Lower leg skin (tissue), 4 donors: ENCODE measurements at regions not wholly inside any gene's neighbourhood (a gene's known extent, or its start where the extent isn't known, plus 50 kb on each side); places are given as distances from the start of the nearest gene placed in this dataset.

Experiments used
- DNase-seq, 2 donors: peaks; one replicate each; pipeline ENCODE4 v3.0.0-alpha.2; 2019; ENCODE audit warnings: low spot score in 2 of 2
- H3K4me3 ChIP-seq: fragments of 200-600 bp; sonication (generic); 2 replicates; pipeline ENCODE4 v1.5.1; 2017; ENCODE audit warnings: mild to moderate bottlenecking, low read depth; ENCODE audit not compliant: poor library complexity, severe bottlenecking
- POLR2A ChIP-seq, 2 donors: fragments of 450-650 bp; IDR thresholded peaks; one replicate each; pipeline ENCODE4 v1.6.1; 2016 to 2017; ENCODE audit warnings: antibody characterized with exemption in 2 of 2, mild to moderate bottlenecking in 1 of 2, moderate library complexity in 1 of 2
- WGBS, 2 donors: methylation state at CpG; one replicate each; pipeline ENCODE4 v1.1.5; 2018; 5-methylcytosine and 5-hydroxymethylcytosine counted together
- intact Hi-C: fragments of 100-400 bp; cut with DNase I; formaldehyde crosslinking; loops from one replicate; pipeline ENCODE4 v1.15.0; 2023; ENCODE audit warnings: low total_unique reads
- TF ChIP-seq, protein P1 (sequence below), 3 donors: fragments of 450-650 bp; IDR thresholded peaks; one replicate each; pipeline ENCODE4 v1.5.1; 2016; ENCODE audit warnings: antibody characterized with exemption in 3 of 3, mild to moderate bottlenecking in 3 of 3, moderate library complexity in 2 of 3

GRCh38 chr4:14383652-14384051 lies 618.6 kb upstream of the CPEB2 start:
- intact Hi-C loops: no loop called here
- no peak overlapping the region for H3K4me3 ChIP-seq
- TF ChIP-seq POLR2A (IDR thresholded peaks at IDR 0.05): no peak
- TF ChIP-seq, protein P1, sequence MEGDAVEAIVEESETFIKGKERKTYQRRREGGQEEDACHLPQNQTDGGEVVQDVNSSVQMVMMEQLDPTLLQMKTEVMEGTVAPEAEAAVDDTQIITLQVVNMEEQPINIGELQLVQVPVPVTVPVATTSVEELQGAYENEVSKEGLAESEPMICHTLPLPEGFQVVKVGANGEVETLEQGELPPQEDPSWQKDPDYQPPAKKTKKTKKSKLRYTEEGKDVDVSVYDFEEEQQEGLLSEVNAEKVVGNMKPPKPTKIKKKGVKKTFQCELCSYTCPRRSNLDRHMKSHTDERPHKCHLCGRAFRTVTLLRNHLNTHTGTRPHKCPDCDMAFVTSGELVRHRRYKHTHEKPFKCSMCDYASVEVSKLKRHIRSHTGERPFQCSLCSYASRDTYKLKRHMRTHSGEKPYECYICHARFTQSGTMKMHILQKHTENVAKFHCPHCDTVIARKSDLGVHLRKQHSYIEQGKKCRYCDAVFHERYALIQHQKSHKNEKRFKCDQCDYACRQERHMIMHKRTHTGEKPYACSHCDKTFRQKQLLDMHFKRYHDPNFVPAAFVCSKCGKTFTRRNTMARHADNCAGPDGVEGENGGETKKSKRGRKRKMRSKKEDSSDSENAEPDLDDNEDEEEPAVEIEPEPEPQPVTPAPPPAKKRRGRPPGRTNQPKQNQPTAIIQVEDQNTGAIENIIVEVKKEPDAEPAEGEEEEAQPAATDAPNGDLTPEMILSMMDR (IDR thresholded peaks at IDR 0.05): no peak
- WGBS, 2 donors: 69 to 76% methylated on average over 3 of the region's 3 CpGs
- DNase-seq: no peak

GRCh38 chr4:14384824-14385223 lies 617.5 kb upstream of the CPEB2 start:
- TF ChIP-seq, protein P1 (IDR thresholded peaks at IDR 0.05): no peak
- no peak for TF ChIP-seq POLR2A (IDR thresholded peaks at IDR 0.05)
- intact Hi-C loops: no loop called here

GRCh38 chr4:14386196-14386595 lies 616.1 kb upstream of the CPEB2 start:
- TF ChIP-seq POLR2A (IDR thresholded peaks at IDR 0.05): no peak
- TF ChIP-seq, protein P1 (IDR thresholded peaks at IDR 0.05): no peak
- intact Hi-C loops: no loop called here
- no peak overlapping the region for H3K4me3 ChIP-seq
- WGBS, 2 donors: 80 to 84% methylated on average over 3 of the region's 3 CpGs
- DNase-seq: no peak

More at GRCh38 chr4:14384824-14385223, 617.5 kb upstream of the CPEB2 start:
- no peak for DNase-seq
- WGBS, 2 donors: 95 to 97% methylated on average over 1 of the region's 1 CpG
- no peak overlapping the region for H3K4me3 ChIP-seq

GRCh38 chr4:14387647-14388046 lies 614.6 kb upstream of the CPEB2 start:
- no peak overlapping the region for H3K4me3 ChIP-seq
- no peak for TF ChIP-seq POLR2A (IDR thresholded peaks at IDR 0.05)
- TF ChIP-seq, protein P1 (IDR thresholded peaks at IDR 0.05): no peak
- 39 to 42% methylated on average over 2 of the region's 2 CpGs for WGBS, 2 donors
- DNase-seq: no peak
- intact Hi-C loops: no loop called here

DNA sequence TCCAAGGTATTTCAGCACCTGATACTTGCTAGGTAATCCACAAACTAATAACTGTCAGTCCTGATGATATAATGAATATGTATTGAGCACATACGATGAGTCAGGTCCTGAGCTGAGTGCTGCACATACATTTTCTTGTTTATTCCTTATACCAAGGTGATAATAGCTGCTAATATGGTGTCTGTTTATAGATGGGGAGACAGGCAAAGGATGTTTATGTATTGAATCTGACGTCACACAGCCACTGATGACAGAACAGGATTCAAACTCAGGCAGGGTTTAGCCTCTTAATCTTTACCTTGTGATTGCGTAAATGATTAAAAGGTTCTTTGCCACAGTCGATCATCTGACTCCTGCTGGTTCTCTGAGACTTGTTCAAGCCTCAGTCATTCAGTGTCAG lies 609.9 kb upstream of the CPEB2 start:
- TF ChIP-seq POLR2A (IDR thresholded peaks at IDR 0.05): no peak
- TF ChIP-seq, protein P1 (IDR thresholded peaks at IDR 0.05): no peak
- intact Hi-C loops: no loop called here
- DNase-seq: no peak
- WGBS, 2 donors: 73 to 76% methylated on average over 4 of the region's 4 CpGs
- H3K4me3 ChIP-seq: no peak overlapping the region

DNA sequence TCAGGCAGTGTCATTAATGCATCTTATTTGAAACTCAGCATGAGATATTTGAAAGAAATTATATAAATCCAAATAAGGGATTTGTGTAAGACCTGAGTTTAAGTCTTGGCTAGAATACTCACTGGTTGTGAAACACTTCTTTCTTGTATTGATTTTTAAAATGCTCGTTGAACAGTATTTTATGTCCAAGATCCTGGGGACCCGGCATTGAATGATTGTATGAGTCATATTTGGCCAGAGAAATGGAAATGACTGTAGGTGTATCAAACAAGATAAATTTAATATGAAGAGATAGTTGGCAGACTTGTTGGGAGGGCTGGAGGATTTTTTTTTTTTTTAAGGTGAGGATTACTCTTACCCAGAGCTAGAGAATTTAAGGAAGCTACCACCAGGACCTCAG lies 606.1 kb upstream of the CPEB2 start:
- intact Hi-C loops: no loop called here
- no peak for DNase-seq
- no peak overlapping the region for H3K4me3 ChIP-seq
- TF ChIP-seq, protein P1 (IDR thresholded peaks at IDR 0.05): no peak
- no peak for TF ChIP-seq POLR2A (IDR thresholded peaks at IDR 0.05)
- WGBS, 2 donors: 49 to 66% methylated on average over 2 of the region's 2 CpGs
